ENCODE measurements at regions not wholly inside any gene's neighbourhood (a gene's known extent, or its start where the extent isn't known, plus 50 kb on each side); places are given as distances from the start of the nearest gene placed in this dataset.

GRCh38 chr4:130131536-130131935 lies 1035.6 kb downstream of the C4orf33 start:
- H3K27ac ChIP-seq: no peak overlapping the region
- TF ChIP-seq CTCF (conservative IDR thresholded peaks at IDR 0.05): no peak

- H3K27ac ChIP-seq: no peak overlapping the region
- no peak for TF ChIP-seq CTCF (conservative IDR thresholded peaks at IDR 0.05)
Measured at GRCh38 chr4:130141651-130142050, 1045.7 kb downstream of the C4orf33 start.

GRCh38 chr4:130143656-130144055 lies 1047.7 kb downstream of the C4orf33 start:
- no peak overlapping the region for H3K27ac ChIP-seq
- no peak for TF ChIP-seq CTCF (conservative IDR thresholded peaks at IDR 0.05)

GRCh38 chr4:130146773-130147172 lies 1050.8 kb downstream of the C4orf33 start:
- no peak for TF ChIP-seq CTCF (conservative IDR thresholded peaks at IDR 0.05)
- no peak overlapping the region for H3K27ac ChIP-seq

- no peak overlapping the region for H3K27ac ChIP-seq
- TF ChIP-seq CTCF (conservative IDR thresholded peaks at IDR 0.05): no peak
Measured at GRCh38 chr4:130147641-130148040, 1051.7 kb downstream of the C4orf33 start.

GRCh38 chr4:130154901-130155300 lies 1058.9 kb downstream of the C4orf33 start:
- TF ChIP-seq CTCF (conservative IDR thresholded peaks at IDR 0.05): no peak
- H3K27ac ChIP-seq: no peak overlapping the region

- H3K27ac ChIP-seq: no peak overlapping the region
- TF ChIP-seq CTCF (conservative IDR thresholded peaks at IDR 0.05): no peak
Measured at GRCh38 chr4:130163701-130164100, 1067.7 kb downstream of the C4orf33 start.

GRCh38 chr4:130165381-130165780 lies 1069.4 kb downstream of the C4orf33 start:
- TF ChIP-seq CTCF (conservative IDR thresholded peaks at IDR 0.05): no peak
- H3K27ac ChIP-seq: no peak overlapping the region

Data from VCaP (cell line).